Gastroesophageal sphincter (tissue), 4 donors: ENCODE measurements at regions not wholly inside any gene's neighbourhood (a gene's known extent, or its start where the extent isn't known, plus 50 kb on each side); places are given as distances from the start of the nearest gene placed in this dataset.
A peak's percentile ranks its signal among the peaks of the same experiment; 100 is the strongest.

Experiments used
- ATAC-seq: fragments of 150-250 bp; one replicate; pipeline ENCODE4 v1.9.1; 2016; ENCODE audit warnings: mild to moderate bottlenecking, moderate library complexity
- H3K27ac ChIP-seq, 4 donors: fragments of 200-600 bp; sonication (generic) in 3 of 4; 1 replicate in 3 of 4; 2 replicates in 1 of 4; pipeline ENCODE4 v1.5.1; 2016 to 2019
- H3K27me3 ChIP-seq: fragments of 200-600 bp; sonication (generic); one replicate; pipeline ENCODE4 v1.5.1; 2019
- H3K36me3 ChIP-seq, 2 donors: fragments of 200-600 bp; sonication (generic); one replicate each; pipeline ENCODE4 v1.5.1; 2019; ENCODE audit warnings: control low read depth in 1 of 2
- H3K4me1 ChIP-seq, 3 donors: fragments of 200-600 bp; sonication (generic); 1 replicate in 2 of 3; 2 replicates in 1 of 3; pipeline ENCODE4 v1.5.1; 2016 to 2019; ENCODE audit warnings: control low read depth in 2 of 3
- H3K4me3 ChIP-seq, 2 donors: fragments of 200-600 bp; sonication (generic); one replicate each; pipeline ENCODE4 v1.5.1; 2019; ENCODE audit warnings: mild to moderate bottlenecking in 1 of 2, moderate library complexity in 1 of 2
- H3K9me3 ChIP-seq, 3 donors: fragments of 200-600 bp; sonication (generic); one replicate each; pipeline ENCODE4 v1.5.1; 2017 to 2019; ENCODE audit warnings: control low read depth in 2 of 3
- EP300 ChIP-seq: sonication (generic); formaldehyde crosslinking; IDR thresholded peaks from one replicate; pipeline ENCODE4 v1.6.1; 2017; ENCODE audit warnings: antibody characterized with exemption, mild to moderate bottlenecking
- POLR2A ChIP-seq, 2 donors: fragments of 450-650 bp; IDR thresholded peaks; one replicate each; pipeline ENCODE4 v1.6.1; 2017; ENCODE audit warnings: antibody characterized with exemption in 2 of 2, mild to moderate bottlenecking in 2 of 2, moderate library complexity in 1 of 2
- POLR2AphosphoS5 ChIP-seq: sonication (generic); formaldehyde crosslinking; IDR thresholded peaks from one replicate; pipeline ENCODE4 v1.6.1; 2017; ENCODE audit warnings: antibody characterized with exemption
- WGBS, 2 donors: methylation state at CpG; one replicate each; pipeline ENCODE4 v1.1.5; 2018; ENCODE audit warnings: low coverage in 1 of 2; 5-methylcytosine and 5-hydroxymethylcytosine counted together
- TF ChIP-seq, protein P1 (sequence below), 4 experiments: fragments of 200-600 bp in 2 of 4; fragments of 450-650 bp in 2 of 4; sonication (generic) in 1 of 4; IDR thresholded peaks; one replicate each; pipeline ENCODE4 v1.5.1; 2017 to 2019; ENCODE audit warnings: antibody characterized with exemption in 4 of 4, mild to moderate bottlenecking in 2 of 4, moderate library complexity in 2 of 4

DNA sequence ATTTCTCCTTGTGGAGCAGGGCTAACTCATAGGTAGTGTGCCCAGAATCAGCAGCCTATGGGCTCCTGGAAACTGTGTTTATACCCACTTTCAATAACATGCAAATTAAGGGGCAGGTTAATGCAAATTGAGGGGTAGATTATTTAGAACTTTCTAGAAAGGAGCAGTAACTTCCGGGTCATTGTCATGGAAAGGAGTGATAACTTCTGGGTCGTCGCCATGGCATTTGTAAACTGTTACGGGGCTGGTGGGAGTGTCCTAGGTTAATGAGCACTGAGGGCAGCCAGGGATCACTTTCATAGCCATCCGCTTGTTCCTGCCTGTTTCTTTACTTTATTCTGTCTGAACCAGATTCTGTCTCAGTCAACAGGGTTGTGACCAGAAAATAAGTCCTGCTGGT is 143.3 kb upstream of the RFLNA start:
- peaks cover 0 to 9% (median 0%) of the 10 kb centered on the region in 3 donors for H3K4me1 ChIP-seq
- no peaks in the 10 kb centered on the region for H3K27me3 ChIP-seq
- no peaks in the 10 kb centered on the region for H3K9me3 ChIP-seq
- TF ChIP-seq EP300: no peak
- TF ChIP-seq, protein P1, sequence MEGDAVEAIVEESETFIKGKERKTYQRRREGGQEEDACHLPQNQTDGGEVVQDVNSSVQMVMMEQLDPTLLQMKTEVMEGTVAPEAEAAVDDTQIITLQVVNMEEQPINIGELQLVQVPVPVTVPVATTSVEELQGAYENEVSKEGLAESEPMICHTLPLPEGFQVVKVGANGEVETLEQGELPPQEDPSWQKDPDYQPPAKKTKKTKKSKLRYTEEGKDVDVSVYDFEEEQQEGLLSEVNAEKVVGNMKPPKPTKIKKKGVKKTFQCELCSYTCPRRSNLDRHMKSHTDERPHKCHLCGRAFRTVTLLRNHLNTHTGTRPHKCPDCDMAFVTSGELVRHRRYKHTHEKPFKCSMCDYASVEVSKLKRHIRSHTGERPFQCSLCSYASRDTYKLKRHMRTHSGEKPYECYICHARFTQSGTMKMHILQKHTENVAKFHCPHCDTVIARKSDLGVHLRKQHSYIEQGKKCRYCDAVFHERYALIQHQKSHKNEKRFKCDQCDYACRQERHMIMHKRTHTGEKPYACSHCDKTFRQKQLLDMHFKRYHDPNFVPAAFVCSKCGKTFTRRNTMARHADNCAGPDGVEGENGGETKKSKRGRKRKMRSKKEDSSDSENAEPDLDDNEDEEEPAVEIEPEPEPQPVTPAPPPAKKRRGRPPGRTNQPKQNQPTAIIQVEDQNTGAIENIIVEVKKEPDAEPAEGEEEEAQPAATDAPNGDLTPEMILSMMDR (IDR thresholded peaks at IDR 0.05): no peak
- no peak for TF ChIP-seq POLR2AphosphoS5
- TF ChIP-seq POLR2A (IDR thresholded peaks at IDR 0.05): no peak
- H3K36me3 ChIP-seq: no peaks in the 10 kb centered on the region
- no peak overlapping the region for H3K27ac ChIP-seq
- no peak overlapping the region for H3K4me3 ChIP-seq
- WGBS, 2 donors: 97 to 100% methylated on average over 5 of the region's 5 CpGs
- ATAC-seq: no peak

- WGBS, 2 donors: 60 to 66% methylated on average over 1 to 3 of the region's 8 CpGs
- H3K36me3 ChIP-seq: no peaks in the 10 kb centered on the region
- peaks cover 0 to 9% (median 0%) of the 10 kb centered on the region in 3 donors for H3K4me1 ChIP-seq
- H3K27ac ChIP-seq: no peak overlapping the region
- no peak overlapping the region for H3K4me3 ChIP-seq
- ATAC-seq: no peak
- H3K9me3 ChIP-seq: no peaks in the 10 kb centered on the region
- TF ChIP-seq, protein P1 (IDR thresholded peaks at IDR 0.05): no peak
- TF ChIP-seq POLR2AphosphoS5: no peak
- TF ChIP-seq POLR2A (IDR thresholded peaks at IDR 0.05): no peak
- no peak for TF ChIP-seq EP300
- H3K27me3 ChIP-seq: no peaks in the 10 kb centered on the region
Measured at GRCh38 chr12:124152731-124153130, 142.2 kb upstream of the RFLNA start.

GRCh38 chr12:124153392-124153791 is 141.5 kb upstream of the RFLNA start:
- 82 to 94% methylated on average over 2 of the region's 2 CpGs for WGBS, 2 donors
- TF ChIP-seq, protein P1 (IDR thresholded peaks at IDR 0.05): no peak
- TF ChIP-seq EP300 (no peak), POLR2A (IDR thresholded peaks at IDR 0.05) (no peak), POLR2AphosphoS5 (no peak)
- H3K4me3 ChIP-seq: no peak overlapping the region

DNA sequence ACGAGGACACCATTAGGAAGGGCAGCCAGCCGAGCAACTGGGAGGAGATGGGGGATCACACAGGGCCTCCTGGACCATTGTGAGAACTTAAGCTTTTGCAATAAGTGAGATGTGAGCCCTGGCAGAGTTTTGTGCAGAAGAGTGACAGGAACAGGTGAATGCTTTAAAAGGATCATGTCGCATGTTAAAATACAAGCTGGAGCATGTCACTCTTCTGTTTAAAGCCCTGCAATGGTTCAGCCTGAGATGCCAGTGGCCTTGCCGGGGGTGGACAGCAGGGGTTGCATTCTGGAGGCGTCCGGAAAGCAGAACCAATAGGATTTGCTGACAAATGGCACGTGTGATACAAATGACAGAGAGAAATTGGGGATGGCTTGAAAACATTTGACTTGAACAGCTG is 137.5 kb upstream of the RFLNA start:
- Histone ChIP-seq H3K36me3 (no peaks in the 10 kb centered on the region), H3K4me3 (no peak overlapping the region), H3K27ac (no peak overlapping the region), H3K4me1 (no peaks in the 10 kb centered on the region), H3K27me3 (no peaks in the 10 kb centered on the region), H3K9me3 (no peaks in the 10 kb centered on the region)
- 82 to 87% methylated on average over 4 to 7 of the region's 7 CpGs for WGBS, 2 donors
- TF ChIP-seq POLR2A (IDR thresholded peaks at IDR 0.05) (no peak), EP300 (no peak), POLR2AphosphoS5 (no peak)
- TF ChIP-seq, protein P1 (IDR thresholded peaks at IDR 0.05): no peak
- ATAC-seq: no peak

More at GRCh38 chr12:124153392-124153791, 141.5 kb upstream of the RFLNA start:
- H3K27ac ChIP-seq: no peak overlapping the region
- H3K27me3 ChIP-seq: no peaks in the 10 kb centered on the region
- peaks cover 0 to 6% (median 0%) of the 10 kb centered on the region in 3 donors for H3K4me1 ChIP-seq
- no peaks in the 10 kb centered on the region for H3K9me3 ChIP-seq
- no peaks in the 10 kb centered on the region for H3K36me3 ChIP-seq
- ATAC-seq: no peak

DNA sequence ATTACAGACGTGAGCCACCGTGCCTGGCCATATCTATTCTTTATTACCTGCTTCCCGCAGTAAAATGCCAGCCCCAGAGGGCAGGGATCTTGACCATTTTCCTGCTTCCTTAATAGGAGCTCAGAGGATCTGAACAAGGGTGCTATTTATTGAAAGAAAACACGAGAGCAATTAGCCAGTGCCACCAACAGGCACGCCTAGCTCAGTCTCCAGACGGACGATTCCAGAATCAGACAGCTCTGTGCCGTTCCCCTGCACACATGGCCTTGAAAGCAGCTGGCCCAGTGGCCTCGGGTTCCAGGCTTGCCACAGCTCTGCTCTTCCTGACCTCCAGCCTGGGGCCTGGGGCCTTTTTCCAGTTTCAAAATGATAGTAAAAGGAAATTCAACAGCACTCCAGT is 135.2 kb upstream of the RFLNA start:
- no peaks in the 10 kb centered on the region for H3K36me3 ChIP-seq
- no peaks in the 10 kb centered on the region for H3K27me3 ChIP-seq
- H3K9me3 ChIP-seq: no peaks in the 10 kb centered on the region
- WGBS, 2 donors: 81% methylated on average over 7 of the region's 9 CpGs; no CpG with 5 or more reads in 1 of the 2 donors
- H3K4me3 ChIP-seq: no peak overlapping the region
- TF ChIP-seq, protein P1 (IDR thresholded peaks at IDR 0.05): no peak
- TF ChIP-seq POLR2AphosphoS5 (no peak), POLR2A (IDR thresholded peaks at IDR 0.05) (no peak), EP300 (no peak)
- ATAC-seq: no peak
- peak overlapping the region in 1 of 4 donors; percentile 2 for H3K27ac ChIP-seq
- no peaks in the 10 kb centered on the region for H3K4me1 ChIP-seq
